ENCODE measurements at regions not wholly inside any gene's neighbourhood (a gene's known extent, or its start where the extent isn't known, plus 50 kb on each side); places are given as distances from the start of the nearest gene placed in this dataset.

GRCh38 chr1:208808301-208808700 is 564.1 kb upstream of the PLXNA2 start:
- TF ChIP-seq, protein P1, sequence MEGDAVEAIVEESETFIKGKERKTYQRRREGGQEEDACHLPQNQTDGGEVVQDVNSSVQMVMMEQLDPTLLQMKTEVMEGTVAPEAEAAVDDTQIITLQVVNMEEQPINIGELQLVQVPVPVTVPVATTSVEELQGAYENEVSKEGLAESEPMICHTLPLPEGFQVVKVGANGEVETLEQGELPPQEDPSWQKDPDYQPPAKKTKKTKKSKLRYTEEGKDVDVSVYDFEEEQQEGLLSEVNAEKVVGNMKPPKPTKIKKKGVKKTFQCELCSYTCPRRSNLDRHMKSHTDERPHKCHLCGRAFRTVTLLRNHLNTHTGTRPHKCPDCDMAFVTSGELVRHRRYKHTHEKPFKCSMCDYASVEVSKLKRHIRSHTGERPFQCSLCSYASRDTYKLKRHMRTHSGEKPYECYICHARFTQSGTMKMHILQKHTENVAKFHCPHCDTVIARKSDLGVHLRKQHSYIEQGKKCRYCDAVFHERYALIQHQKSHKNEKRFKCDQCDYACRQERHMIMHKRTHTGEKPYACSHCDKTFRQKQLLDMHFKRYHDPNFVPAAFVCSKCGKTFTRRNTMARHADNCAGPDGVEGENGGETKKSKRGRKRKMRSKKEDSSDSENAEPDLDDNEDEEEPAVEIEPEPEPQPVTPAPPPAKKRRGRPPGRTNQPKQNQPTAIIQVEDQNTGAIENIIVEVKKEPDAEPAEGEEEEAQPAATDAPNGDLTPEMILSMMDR (IDR thresholded peaks at IDR 0.05) = no peak
- no peak for TF ChIP-seq POLR2A (IDR thresholded peaks at IDR 0.05)
